H1 (cell line): ENCODE measurements at regions not wholly inside any gene's neighbourhood (a gene's known extent, or its start where the extent isn't known, plus 50 kb on each side); places are given as distances from the start of the nearest gene placed in this dataset.

Experiments
- CTCF ChIA-PET: fragments of 300-600 bp; sonication (Branson Sonifier 250); formaldehyde crosslinking; loops from one replicate; lab custom pipeline; 2021; ENCODE audit not compliant: partially characterized antibody; lab: Charles Lee
- POLR2A ChIA-PET: fragments of 300-600 bp; sonication (Branson Sonifier 250); formaldehyde crosslinking; loops from one replicate; lab custom pipeline; 2021; ENCODE audit warnings: inconsistent platforms; ENCODE audit not compliant: partially characterized antibody; lab: Charles Lee
- DNase-seq, 2 experiments: peaks; one replicate each; pipeline versions ENCODE4 v3.0.0 to v3.0.0-alpha.2; 2010 to 2022; ENCODE audit warnings: low spot score in 2 of 2, low read depth in 1 of 2, mixed read lengths in 1 of 2
- FAIRE-seq: peaks from 2 replicates; lab custom pipeline; 2011; peaks lifted over from hg19 to GRCh38; lab: Jason Lieb, UNC
- H2AFZ ChIP-seq: 2 replicates; pipeline ENCODE4 v1.8.1; 2012; ENCODE audit warnings: low read length, inconsistent platforms
- H2AK5ac ChIP-seq: 2 replicates; pipeline ENCODE4 v1.6.1; 2013; ENCODE audit warnings: low read depth, low read length
- H2BK120ac ChIP-seq: replicated peaks from 2 replicates; pipeline ENCODE3; 2013; ENCODE audit warnings: low read depth, low read length, inconsistent platforms
- H2BK12ac ChIP-seq: 2 replicates; pipeline ENCODE4 v1.6.1; 2013; ENCODE audit warnings: low read depth, low read length
- H2BK15ac ChIP-seq: 2 replicates; pipeline ENCODE4 v1.6.1; 2013; ENCODE audit warnings: low read length
- H2BK20ac ChIP-seq: 2 replicates; pipeline ENCODE4 v1.6.1; 2013; ENCODE audit warnings: low read length
- H2BK5ac ChIP-seq: 2 replicates; pipeline ENCODE4 v1.6.1; 2013; ENCODE audit warnings: low read depth, low read length
- H3K14ac ChIP-seq: 2 replicates; pipeline ENCODE4 v1.6.1; 2013; ENCODE audit warnings: inconsistent platforms; ENCODE audit not compliant: insufficient read length
- H3K18ac ChIP-seq: 2 replicates; pipeline ENCODE4 v1.6.1; 2013; ENCODE audit warnings: low read length; ENCODE audit errors: extremely low read depth
- H3K23ac ChIP-seq: 2 replicates; pipeline ENCODE4 v1.6.1; 2013; ENCODE audit warnings: inconsistent platforms; ENCODE audit not compliant: insufficient read length
- H3K23me2 ChIP-seq: 2 replicates; pipeline ENCODE4 v1.6.1; 2013; ENCODE audit warnings: low read depth, low read length
- H3K27ac ChIP-seq: 2 replicates; pipeline ENCODE4 v1.6.1; 2011; ENCODE audit warnings: low read depth, low read length, inconsistent platforms
- H3K27me3 ChIP-seq, 4 experiments: replicated peaks in 1 of 4; 1 replicate in 1 of 4; 2 replicates in 3 of 4; pipeline versions ENCODE4 v1.6.1 to v1.8.1; 2011 to 2013; ENCODE audit warnings: low read length in 3 of 4, mild to moderate bottlenecking in 3 of 4, inconsistent platforms in 2 of 4, mixed read lengths in 2 of 4, moderate library complexity in 1 of 4; ENCODE audit not compliant: control insufficient read depth in 3 of 4, insufficient read depth in 3 of 4; ENCODE audit errors: extremely low read depth in 1 of 4
- H3K36me3 ChIP-seq, 4 experiments: 2 replicates each; pipeline versions ENCODE4 v1.6.1 to v1.8.1; 2011 to 2013; ENCODE audit warnings: mild to moderate bottlenecking in 4 of 4, low read length in 3 of 4, moderate library complexity in 2 of 4, control low read depth in 1 of 4, inconsistent platforms in 1 of 4; ENCODE audit not compliant: insufficient read depth in 4 of 4, control insufficient read depth in 2 of 4
- H3K4ac ChIP-seq: replicated peaks from 2 replicates; pipeline ENCODE3; 2013; ENCODE audit warnings: low read length, low read depth, mixed read lengths, inconsistent platforms; ENCODE audit not compliant: insufficient read length
- H3K4me1 ChIP-seq, 4 experiments: replicated peaks in 1 of 4; 1 replicate in 1 of 4; 2 replicates in 3 of 4; pipeline versions ENCODE4 v1.6.1 to v1.8.1; 2011 to 2013; ENCODE audit warnings: low read length in 3 of 4, inconsistent platforms in 2 of 4, mixed read lengths in 1 of 4; ENCODE audit not compliant: insufficient read depth in 4 of 4, control insufficient read depth in 3 of 4
- H3K4me2 ChIP-seq, 2 experiments: 2 replicates each; pipeline versions ENCODE4 v1.6.1 to v1.8.1; 2011 to 2013; ENCODE audit warnings: low read depth in 2 of 2, low read length in 2 of 2, control low read depth in 1 of 2, inconsistent platforms in 1 of 2, mild to moderate bottlenecking in 1 of 2; ENCODE audit not compliant: insufficient read depth in 1 of 2
- H3K4me3 ChIP-seq, 4 experiments: fragments of 200-600, 300-600 bp in 1 of 4; sonication (generic), shearing (Covaris generic), sonication (Bioruptor Twin) in 1 of 4; 2 replicates each; pipeline versions ENCODE4 v1.5.1 to v1.8.1; 2011 to 2016; ENCODE audit warnings: low read length in 4 of 4, low read depth in 3 of 4, control low read depth in 2 of 4, inconsistent platforms in 2 of 4, mild to moderate bottlenecking in 2 of 4, mixed read lengths in 1 of 4, moderate library complexity in 1 of 4; ENCODE audit not compliant: insufficient read depth in 2 of 4; ENCODE audit errors: extremely low read depth in 1 of 4
- H3K56ac ChIP-seq: replicated peaks from 2 replicates; pipeline ENCODE3; 2013; ENCODE audit warnings: low read depth, mild to moderate bottlenecking, mixed read lengths, low read length, inconsistent platforms; ENCODE audit not compliant: insufficient read length
- H3K79me1 ChIP-seq: 2 replicates; pipeline ENCODE4 v1.6.1; 2013; ENCODE audit warnings: low read depth, low read length, control low read depth
- H3K79me2 ChIP-seq, 2 experiments: 2 replicates each; pipeline versions ENCODE4 v1.6.1 to v1.8.1; 2012 to 2013; ENCODE audit warnings: low read length in 2 of 2, mild to moderate bottlenecking in 2 of 2, inconsistent platforms in 1 of 2; ENCODE audit not compliant: insufficient read depth in 2 of 2, control insufficient read depth in 1 of 2
- H3K9ac ChIP-seq, 4 experiments: replicated peaks in 1 of 4; 1 replicate in 1 of 4; 2 replicates in 3 of 4; pipeline versions ENCODE4 v1.6.1 to v1.8.1; 2011 to 2013; ENCODE audit warnings: low read depth in 3 of 4, low read length in 3 of 4, control low read depth in 2 of 4, mild to moderate bottlenecking in 2 of 4, moderate library complexity in 2 of 4, inconsistent platforms in 1 of 4; ENCODE audit errors: extremely low read depth in 1 of 4
- H3K9me3 ChIP-seq, 2 experiments: 2 replicates each; pipeline versions ENCODE4 v1.6.1 to v1.8.1; 2012 to 2013; ENCODE audit warnings: mild to moderate bottlenecking in 2 of 2, moderate library complexity in 2 of 2, control low read depth in 1 of 2, inconsistent platforms in 1 of 2, low read depth in 1 of 2, low read length in 1 of 2, mixed read lengths in 1 of 2; ENCODE audit not compliant: insufficient read depth in 2 of 2
- H4K20me1 ChIP-seq, 2 experiments: replicated peaks in 1 of 2; 2 replicates each; pipeline versions ENCODE3 to v1.8.1; 2011 to 2013; ENCODE audit warnings: inconsistent platforms in 2 of 2, low read length in 2 of 2, mild to moderate bottlenecking in 1 of 2; ENCODE audit not compliant: insufficient read depth in 2 of 2, control insufficient read depth in 1 of 2
- H4K5ac ChIP-seq: 2 replicates; pipeline ENCODE4 v1.6.1; 2013; ENCODE audit warnings: low read length, low read depth, mixed read lengths, inconsistent platforms; ENCODE audit not compliant: insufficient read length
- H4K8ac ChIP-seq: 2 replicates; pipeline ENCODE4 v1.8.0; 2013; ENCODE audit warnings: mild to moderate bottlenecking, moderate library complexity, low read length, inconsistent platforms; ENCODE audit not compliant: insufficient read depth; ENCODE audit errors: extremely low read depth
- H4K91ac ChIP-seq: replicated peaks from 2 replicates; pipeline ENCODE3; 2013; ENCODE audit warnings: low read length, mixed read lengths, inconsistent platforms; ENCODE audit not compliant: insufficient read length
- BRCA1 ChIP-seq: IDR thresholded peaks from 2 replicates; pipeline ENCODE4 v1.6.1; 2012; ENCODE audit warnings: low read depth, low read length, improper control_type of control experiment
- CHD1 ChIP-seq: IDR thresholded peaks from 2 replicates; pipeline ENCODE4 v1.6.1; 2012; ENCODE audit warnings: low read depth, low read length, improper control_type of control experiment
- GTF2F1 ChIP-seq: IDR thresholded peaks from 2 replicates; pipeline ENCODE4 v1.6.1; 2012; ENCODE audit warnings: low read depth, low read length, improper control_type of control experiment, borderline replicate concordance
- JUN ChIP-seq: IDR thresholded peaks from 2 replicates; pipeline ENCODE4 v1.6.1; 2011; ENCODE audit warnings: low read depth, mild to moderate bottlenecking, improper control_type of control experiment, low read length
- NANOG ChIP-seq: IDR thresholded peaks from 2 replicates; pipeline ENCODE4 v1.6.1; 2011; ENCODE audit warnings: low read length, low read depth, mild to moderate bottlenecking, inconsistent platforms; ENCODE audit not compliant: insufficient read depth, poor library complexity, severe bottlenecking
- POLR2A ChIP-seq, 2 experiments: IDR thresholded peaks; 1 replicate in 1 of 2; 2 replicates in 1 of 2; pipeline ENCODE4 v1.6.1; 2011; ENCODE audit warnings: low read depth in 2 of 2, low read length in 2 of 2, mild to moderate bottlenecking in 2 of 2; ENCODE audit errors: control extremely low read depth in 1 of 2
- RNF2 ChIP-seq: fragments of 200-900, 300-1000 bp; sonication (generic); IDR thresholded peaks from 2 replicates; pipeline ENCODE4 v1.7.1; 2016; ENCODE audit warnings: borderline replicate concordance, low read depth, mild to moderate bottlenecking, antibody characterized with exemption, low read length; ENCODE audit not compliant: poor library complexity, severe bottlenecking; ENCODE audit errors: missing control alignments
- SIRT6 ChIP-seq: IDR thresholded peaks from one replicate; pipeline ENCODE4 v1.7.1; 2012; ENCODE audit warnings: low read length, inconsistent platforms
- SIX5 ChIP-seq: IDR thresholded peaks from 2 replicates; pipeline ENCODE4 v1.6.1; 2011; ENCODE audit warnings: mild to moderate bottlenecking, low read depth, low read length
- TBP ChIP-seq: IDR thresholded peaks from 2 replicates; pipeline ENCODE4 v1.6.1; 2011; ENCODE audit warnings: low read depth, low read length, improper control_type of control experiment
- USF2 ChIP-seq: IDR thresholded peaks from 2 replicates; pipeline ENCODE4 v1.6.1; 2011; ENCODE audit warnings: low read length, improper control_type of control experiment
- WGBS, 2 experiments: shearing (Covaris generic) in 1 of 2; methylation state at CpG; one replicate each; pipeline versions ENCODE4 v1.1.6 to v1.1.7; 2013 to 2015; ENCODE audit warnings: low lambda C conversion rate in 2 of 2, mixed read lengths in 2 of 2, inconsistent platforms in 1 of 2, low coverage in 1 of 2, missing lambda C conversion rate in 1 of 2; ENCODE audit not compliant: insufficient replicate concordance in 2 of 2, insufficient coverage in 1 of 2, insufficient read length in 1 of 2; ENCODE audit errors: extremely low coverage in 1 of 2, missing lambda C conversion rate in 1 of 2; 5-methylcytosine and 5-hydroxymethylcytosine counted together
- TF ChIP-seq, protein P1 (sequence below): IDR thresholded peaks from 2 replicates; pipeline ENCODE4 v1.6.1; 2011; ENCODE audit warnings: low read depth, mild to moderate bottlenecking, low read length; ENCODE audit not compliant: insufficient read depth

DNA sequence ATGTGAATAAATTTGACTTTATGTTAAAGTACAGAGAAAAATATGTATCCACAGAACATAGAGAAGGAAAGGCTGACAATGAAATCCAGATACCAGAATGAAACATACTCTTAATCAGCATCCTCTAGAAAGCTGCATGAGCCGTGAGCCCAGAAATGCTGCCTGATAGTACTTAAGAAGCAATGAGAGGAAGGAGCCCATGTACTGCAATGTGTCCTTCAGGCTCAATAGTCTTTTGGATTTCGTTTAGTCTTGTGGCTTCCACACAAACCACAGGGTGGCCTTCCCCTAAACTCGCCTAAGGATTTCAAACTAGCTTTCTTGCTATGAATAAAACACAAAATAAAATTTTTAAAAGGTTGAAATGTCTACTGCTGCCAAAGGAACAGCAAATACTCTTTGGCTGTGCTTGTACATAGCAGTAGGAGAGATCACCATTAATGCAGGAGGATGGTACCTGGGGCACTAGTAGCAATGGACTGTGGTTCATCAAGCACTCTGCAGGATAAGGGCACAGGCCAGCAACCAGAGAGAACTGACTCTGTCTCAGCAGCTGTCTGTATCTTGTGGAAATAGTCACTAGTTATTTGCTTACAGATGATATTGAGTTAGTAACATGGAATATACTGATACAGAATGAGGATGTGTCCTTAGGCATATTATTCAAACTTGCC, 988.3 kb upstream of the LRFN5 start:
- ChIA-PET CTCF (interaction anchor here (0.7 kb wide), 1 partner anchor 15 kb away, joined by 4 read pairs; no protein-coding TSS in a partner anchor), POLR2A (no interaction called here)
- Histone ChIP-seq H3K79me1 (no peaks in the 10 kb centered on the region), H3K4ac (no peak overlapping the region), H3K56ac (no peak overlapping the region), H4K91ac (no peak overlapping the region), H3K23me2 (no peaks in the 10 kb centered on the region), H3K4me2 (no peak overlapping the region), H4K8ac (no peak overlapping the region), H2BK5ac (no peak overlapping the region), H3K4me3 (no peak overlapping the region), H3K14ac (no peak overlapping the region), H4K5ac (no peak overlapping the region), H2BK120ac (no peak overlapping the region), H3K4me1 (peaks cover 0 to 14% (median 0%) of the 10 kb centered on the region in 4 experiments; a peak in 2 of 7 replicates), H3K27ac (no peak overlapping the region), H4K20me1 (no peaks in the 10 kb centered on the region), H3K9ac (peak overlapping the region in 1 of 4 experiments; percentile 49; a peak in 1 of 7 replicates), H3K27me3 (no peaks in the 10 kb centered on the region), H2BK15ac (no peak overlapping the region), H3K79me2 (no peaks in the 10 kb centered on the region), H3K18ac (peak overlapping the region; percentile 88), H3K23ac (no peak overlapping the region), H2AK5ac (no peak overlapping the region), H3K36me3 (no peaks in the 10 kb centered on the region; a peak in 1 of 8 replicates), H3K9me3 (no peaks in the 10 kb centered on the region), H2AFZ (peak overlapping the region; percentile 31; the same call in 1 of the 2 replicates), H2BK12ac (no peak overlapping the region), H2BK20ac (peak overlapping the region; percentile 62; the same call in 1 of the 2 replicates)
- DNase-seq (no peak), FAIRE-seq (no peak)
- TF ChIP-seq SIRT6 (no peak), NANOG (no peak), TBP (no peak), POLR2A (IDR thresholded peaks at IDR 0.05; ENCODE audit: control extremely low read depth in 1 of 2, low read depth in 2 of 2, low read length in 2 of 2) (no peak), SIX5 (no peak), CHD1 (no peak), JUN (no peak), RNF2 (no peak), GTF2F1 (no peak), BRCA1 (no peak), USF2 (no peak)
- TF ChIP-seq, protein P1, sequence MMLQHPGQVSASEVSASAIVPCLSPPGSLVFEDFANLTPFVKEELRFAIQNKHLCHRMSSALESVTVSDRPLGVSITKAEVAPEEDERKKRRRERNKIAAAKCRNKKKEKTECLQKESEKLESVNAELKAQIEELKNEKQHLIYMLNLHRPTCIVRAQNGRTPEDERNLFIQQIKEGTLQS = no peak
- 66% methylated on average over 3 of the region's 3 CpGs; no CpG with 5 or more reads in 1 of the 2 experiments for WGBS, 2 experiments
